ENCODE measurements at regions not wholly inside any gene's neighbourhood (a gene's known extent, or its start where the extent isn't known, plus 50 kb on each side); places are given as distances from the start of the nearest gene placed in this dataset.

DNA sequence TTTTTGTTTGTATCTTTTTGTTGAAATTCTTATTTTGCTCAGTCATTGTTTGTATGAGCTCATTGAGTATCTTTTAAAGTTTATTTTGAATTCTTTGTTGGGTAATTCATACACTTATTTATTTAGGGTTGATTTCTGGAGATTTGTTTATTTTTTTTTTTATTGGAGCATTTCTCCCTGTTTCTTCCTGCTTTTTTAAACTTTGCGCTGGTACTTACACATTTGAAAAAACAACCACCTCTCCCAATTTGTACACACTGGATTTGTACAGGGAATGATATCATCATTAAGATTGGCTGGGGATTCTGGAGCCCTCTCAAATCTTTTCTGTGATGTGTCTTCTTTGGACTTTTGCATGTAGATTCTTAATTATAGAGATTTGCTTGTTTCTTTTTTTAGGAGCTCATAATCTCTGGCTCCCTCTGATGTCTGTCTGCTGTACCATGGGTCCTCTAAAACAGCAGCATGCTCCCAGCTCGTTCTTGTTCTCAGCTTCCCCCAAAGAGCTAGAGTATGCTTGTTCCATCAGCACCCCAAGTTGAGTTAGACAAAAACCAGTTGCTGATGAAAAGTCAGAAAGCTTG lies 310.7 kb downstream of the DUSP10 start:
- no peak for DNase-seq (ENCODE audit: low read depth in 2 of 2)

DNA sequence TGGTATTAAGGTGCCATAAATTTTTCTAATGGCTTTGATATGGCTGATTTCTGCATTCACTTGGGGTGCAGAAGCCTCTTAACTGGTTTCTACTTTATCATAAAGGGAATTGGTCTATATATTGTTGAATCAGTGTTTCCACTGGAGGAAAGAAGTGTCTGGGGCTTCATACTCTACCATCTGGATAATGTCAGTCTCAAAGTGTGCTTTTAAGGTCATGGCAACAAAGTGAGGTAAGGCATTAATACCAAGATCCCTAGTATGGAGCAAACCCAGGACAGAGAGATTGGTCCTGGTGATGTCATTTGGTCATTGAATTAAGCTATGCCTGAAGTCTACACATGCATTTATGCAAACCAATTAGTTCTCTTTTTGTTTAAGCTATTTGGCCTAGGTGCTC lies 309.9 kb downstream of the DUSP10 start:
- no peak for DNase-seq (ENCODE audit: low read depth in 2 of 2)

DNA sequence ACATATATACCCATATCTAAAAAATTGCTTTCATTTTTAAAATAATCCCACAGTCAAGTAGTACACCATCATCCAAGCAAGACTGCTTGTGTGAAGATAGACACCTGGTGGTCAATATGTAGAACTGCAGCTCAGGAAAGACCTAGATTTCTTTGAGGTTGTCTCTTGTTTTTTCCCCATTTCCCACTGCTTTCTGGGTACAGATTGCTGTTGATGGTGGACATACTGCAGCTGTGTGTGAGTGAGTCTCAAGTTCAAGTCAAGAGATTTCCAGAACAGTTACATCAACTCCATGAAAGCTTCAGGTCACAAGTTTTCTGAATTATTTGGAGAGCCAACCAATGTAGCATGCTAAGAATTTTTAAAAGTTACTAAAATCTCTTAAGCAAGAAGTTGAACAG lies 306.4 kb downstream of the DUSP10 start:
- DNase-seq (ENCODE audit: low read depth in 2 of 2) = no peak

DNA sequence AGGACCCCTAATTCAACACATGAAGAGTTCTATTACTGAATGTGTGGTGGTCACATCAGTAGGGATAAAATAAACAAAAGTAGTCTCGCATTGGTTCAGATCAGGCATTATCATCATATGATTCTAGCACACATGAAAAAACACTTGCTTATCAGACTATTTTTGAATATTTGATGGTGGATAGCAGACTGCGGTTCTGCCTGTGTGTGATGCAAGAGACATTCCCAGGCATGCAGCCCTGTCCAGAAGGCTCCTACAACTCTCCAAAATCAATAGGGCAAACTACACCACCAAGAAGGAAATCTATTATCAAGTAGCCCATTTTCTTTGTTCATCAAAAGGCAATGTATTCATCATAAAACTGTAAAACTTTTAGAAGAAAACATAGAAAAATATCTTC lies 304.7 kb downstream of the DUSP10 start:
- DNase-seq (ENCODE audit: low read depth in 2 of 2) = no peak

DNA sequence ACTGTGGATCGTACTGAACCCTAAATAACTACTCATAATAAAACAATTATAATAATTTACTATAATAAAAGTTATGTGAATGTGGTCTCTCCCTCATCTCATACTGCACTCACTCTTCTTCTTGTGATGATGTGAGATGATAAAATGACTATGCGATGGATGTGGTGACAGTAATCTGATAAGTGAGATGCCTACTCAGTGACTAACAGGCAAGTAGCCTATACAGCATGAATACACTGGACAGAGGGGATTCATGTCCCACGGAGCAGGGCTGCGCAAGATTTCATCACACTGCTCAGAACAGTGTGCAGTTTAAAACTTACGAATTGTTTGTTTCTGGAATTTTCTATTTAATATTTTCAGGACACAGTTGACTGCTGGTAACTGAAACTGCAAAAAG lies 304.0 kb downstream of the DUSP10 start:
- DNase-seq (ENCODE audit: low read depth in 2 of 2) = no peak

DNA sequence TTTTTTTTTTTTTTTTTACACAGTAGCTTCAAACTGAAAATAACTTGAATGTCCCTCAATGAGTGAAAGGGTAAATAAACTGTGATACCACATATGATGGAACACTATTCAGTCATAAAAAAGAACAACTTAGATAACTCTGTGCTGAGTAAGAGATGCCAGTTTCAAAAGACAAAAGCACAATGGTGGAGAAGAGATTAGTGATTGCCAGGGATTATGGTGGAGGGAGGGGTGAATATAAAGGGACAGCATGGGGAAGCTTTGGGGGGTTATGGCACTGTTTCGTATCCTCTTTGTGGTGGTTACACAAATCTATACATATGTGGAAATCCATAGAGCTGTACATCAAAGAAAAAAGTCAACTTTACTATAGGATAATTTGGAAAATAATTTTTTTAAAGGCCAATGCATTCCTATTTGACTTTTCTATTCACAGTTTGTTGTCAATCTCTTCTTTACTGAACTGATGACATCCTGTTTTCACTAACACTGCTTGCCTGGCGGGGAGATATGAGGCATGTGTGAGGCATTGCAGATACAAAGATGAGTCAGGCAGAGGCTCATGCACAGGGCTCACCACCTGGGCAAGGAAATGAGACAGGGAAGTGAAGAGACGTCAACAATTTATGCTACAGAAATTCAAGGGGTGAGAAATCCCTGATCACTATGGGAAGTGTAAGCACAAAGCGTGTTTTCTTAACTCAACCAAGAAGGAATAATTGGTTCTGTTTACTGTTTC lies 302.7 kb downstream of the DUSP10 start:
- DNase-seq (ENCODE audit: low read depth in 2 of 2) = peak; percentile 51 to 60

DNA sequence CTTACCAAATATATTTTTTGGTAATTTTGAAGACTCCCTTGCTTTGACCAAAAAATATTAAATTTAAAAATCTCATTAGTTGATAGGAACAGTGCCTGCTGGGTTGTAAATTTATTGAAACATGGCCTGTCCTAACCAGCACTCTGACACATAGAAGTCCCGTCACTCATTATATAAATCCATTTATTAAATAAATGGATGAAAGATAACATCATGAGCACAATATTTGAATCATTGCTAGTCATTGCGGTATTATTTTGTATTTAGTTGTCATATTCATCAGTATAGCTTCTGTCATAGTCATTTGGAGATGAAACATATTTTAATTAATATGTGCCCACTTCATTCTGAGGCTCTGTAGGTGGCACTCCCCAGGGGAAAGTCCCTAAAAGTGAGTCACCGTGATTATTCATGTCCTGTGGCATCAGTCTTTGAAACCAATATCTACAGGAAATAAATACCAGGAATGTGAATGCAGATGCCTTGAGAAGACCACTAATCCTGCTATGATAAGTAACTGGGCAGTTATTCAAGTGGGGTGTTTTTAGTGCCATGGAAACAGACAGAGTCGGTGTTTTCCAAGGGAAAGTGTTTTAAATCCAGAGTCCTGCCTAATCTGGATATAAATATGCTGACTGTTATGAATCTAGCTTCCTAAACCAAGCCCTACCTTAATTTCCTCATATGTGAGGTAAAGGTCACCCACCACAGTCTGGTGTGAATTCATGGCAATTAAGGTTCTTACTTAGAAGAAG lies 302.0 kb downstream of the DUSP10 start:
- peak; percentile 18 to 39 for DNase-seq (ENCODE audit: low read depth in 2 of 2)

DNA sequence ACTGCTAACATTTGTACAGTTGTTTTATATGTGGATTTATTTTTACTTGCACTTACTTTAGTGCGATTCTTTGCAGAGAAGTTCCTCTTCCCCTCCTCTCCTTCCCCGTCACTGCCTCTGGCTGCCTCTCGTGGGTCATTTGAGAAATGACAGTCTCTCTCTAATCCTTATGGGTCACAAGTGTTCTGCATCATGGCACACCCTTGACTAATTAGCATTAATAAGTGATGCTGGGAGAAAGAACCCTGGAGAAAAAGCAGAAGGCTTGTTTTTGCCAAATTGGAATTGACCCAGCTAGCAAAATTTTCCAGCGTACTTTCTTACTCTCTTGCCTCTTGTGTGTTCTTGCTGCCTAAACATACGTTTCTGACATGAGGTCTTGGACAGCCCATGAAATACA lies 301.2 kb downstream of the DUSP10 start:
- DNase-seq (ENCODE audit: low read depth in 2 of 2) = no peak

DNA sequence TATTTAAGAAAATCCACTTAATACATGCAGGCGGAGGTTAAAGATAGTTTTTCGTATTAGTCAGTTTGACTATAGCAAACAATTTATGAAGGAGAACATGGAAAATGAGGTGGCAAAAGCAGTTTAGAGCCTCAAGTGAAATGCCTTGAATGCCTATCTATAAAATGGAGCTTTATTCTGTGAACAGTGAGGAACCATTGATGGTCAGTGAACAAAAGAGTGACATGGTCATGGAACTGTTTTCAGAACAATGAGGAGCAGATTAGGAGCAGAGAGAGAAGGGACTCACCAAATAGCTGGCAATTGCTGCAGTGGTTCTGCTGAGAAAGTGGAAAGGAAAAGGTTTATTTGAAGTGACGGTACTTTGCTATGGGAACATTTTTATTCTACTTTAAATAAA lies 299.8 kb downstream of the DUSP10 start:
- DNase-seq (ENCODE audit: low read depth in 2 of 2) = no peak

DNA sequence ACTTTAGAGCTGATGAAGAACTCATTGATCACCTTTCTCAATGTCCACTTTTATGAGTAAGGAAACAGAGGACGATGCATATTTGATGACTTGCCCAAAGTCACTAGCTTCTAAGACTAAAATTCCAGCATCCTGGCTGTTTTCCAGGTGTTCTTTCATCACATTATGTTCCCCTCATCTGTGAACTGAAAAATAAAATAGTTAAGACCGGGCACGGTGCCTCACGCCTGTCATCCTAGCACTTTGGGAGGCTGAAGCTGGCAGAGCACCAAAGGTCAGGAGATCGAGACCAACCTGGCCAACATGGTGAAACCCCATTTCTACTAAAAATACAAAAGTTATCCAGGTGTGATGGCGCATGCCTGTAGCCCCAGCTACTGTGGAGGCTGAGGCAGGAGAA lies 297.5 kb downstream of the DUSP10 start:
- no peak for DNase-seq (ENCODE audit: low read depth in 2 of 2)

DNA sequence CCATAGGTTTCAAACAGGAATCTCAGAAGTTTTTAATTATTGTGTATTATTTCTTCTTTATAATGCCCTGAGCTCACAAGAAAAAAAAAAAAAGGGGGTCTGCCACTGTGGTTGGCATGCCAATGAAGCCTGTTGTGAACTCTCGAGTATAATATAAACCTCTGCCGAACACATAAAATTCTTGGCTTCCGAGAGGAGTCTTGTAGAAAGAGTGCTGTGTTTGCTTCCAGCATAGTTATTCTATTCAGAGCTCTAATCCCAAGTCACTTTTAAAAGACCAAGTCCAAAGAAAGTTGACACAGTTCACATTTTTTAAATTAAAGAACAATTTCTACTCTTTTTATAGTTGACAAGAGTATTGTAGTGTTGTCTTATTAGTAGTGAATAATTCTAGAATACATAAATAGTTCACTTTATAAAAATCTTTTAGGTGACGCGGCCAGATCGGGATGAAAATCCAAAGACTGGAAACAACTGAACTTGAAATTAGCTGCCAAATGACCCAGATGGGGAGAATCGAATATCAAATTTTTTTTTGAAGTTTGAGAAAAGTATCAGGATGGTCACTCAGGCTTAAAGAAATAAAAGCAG lies 293.2 kb downstream of the DUSP10 start:
- no peak for DNase-seq (ENCODE audit: low read depth in 2 of 2)

DNA sequence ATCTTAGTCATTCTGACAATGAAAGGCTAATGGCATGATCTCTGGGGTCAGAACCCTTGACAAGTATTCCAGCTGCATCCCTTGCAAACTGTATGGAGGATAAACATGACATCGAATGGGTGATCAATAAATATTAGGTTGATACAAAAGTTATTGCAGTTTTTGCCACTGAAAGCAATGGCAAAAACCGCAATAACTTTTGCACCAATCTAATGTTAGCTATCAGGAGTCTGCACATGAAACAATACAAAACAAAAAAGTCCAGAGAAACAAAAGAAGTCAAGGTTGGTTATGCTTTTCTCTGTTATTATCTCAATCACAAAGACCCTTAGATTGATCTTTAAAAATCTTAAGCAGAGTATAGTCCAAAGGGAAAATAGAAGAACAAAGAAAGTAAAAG lies 292.7 kb downstream of the DUSP10 start:
- no peak for DNase-seq (ENCODE audit: low read depth in 2 of 2)

DNA sequence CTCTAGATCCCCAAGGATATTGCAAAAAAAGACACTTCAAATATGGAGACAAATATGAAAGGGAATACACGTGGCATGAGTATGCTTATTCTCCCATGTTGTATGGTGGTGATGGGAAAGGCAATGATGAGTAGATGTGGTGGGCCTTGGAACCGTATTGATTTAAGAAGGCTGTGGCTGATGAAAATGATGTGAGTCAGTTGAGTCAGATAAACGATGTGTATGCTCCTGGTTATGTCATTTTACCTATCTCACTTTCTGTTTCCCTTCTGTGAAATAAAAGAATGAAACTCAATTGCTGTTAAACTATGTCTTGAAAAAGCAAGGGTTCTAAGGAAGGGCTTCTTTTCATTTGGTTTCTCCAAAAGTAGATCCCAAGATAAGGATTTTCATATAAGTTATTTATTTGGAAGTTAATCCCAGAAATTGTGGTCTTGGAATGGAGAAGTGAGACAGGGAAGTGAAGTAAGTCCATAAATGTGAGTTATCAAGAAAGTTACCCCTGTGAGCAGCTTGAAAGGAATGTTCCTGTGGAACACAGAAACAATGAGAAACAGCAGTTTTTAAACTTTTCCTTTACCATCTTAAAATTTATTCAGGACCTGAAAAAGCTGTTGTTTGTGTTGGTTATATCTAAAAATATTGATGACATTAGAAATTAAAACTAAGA lies 292.0 kb downstream of the DUSP10 start:
- DNase-seq (ENCODE audit: low read depth in 2 of 2) = no peak

DNA sequence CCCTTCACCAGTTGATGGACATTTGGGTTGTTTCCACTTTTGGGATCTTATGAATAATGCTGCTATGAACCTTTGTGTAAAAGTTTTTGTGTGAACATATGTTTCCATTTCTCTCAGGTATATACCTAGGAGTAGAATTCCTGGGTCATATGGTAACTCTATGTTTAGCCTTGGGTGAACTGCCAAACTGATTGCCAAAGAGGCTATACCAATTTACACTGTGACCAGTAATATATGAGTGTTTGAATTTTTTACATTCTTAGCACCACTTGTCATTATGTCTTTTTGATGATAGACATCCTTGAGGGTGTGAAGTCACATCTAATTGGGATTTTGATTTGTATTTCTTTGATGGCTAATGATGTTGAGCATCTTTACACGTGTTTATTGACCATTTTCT lies 290.1 kb downstream of the DUSP10 start:
- DNase-seq (ENCODE audit: low read depth in 2 of 2) = no peak

DNA sequence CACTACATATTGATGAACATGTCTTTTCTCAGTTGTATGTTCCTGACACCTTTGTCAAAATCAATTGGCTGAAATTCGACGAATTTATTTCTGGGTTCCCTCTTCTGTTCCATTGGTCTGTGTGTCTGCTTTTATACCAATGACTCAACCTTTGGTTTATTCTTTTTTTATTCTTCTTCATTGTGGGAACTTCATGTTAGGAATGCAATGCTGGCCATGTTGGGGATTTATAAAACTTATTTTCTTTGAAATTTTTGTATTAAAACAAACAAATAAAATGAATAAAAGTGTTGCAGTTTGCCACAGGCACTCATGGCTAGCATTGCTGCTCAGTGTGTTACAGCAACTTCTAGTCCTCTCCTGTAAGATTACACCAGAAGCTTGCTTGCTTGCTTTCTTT lies 287.8 kb downstream of the DUSP10 start:
- no peak for DNase-seq (ENCODE audit: low read depth in 2 of 2)

DNA sequence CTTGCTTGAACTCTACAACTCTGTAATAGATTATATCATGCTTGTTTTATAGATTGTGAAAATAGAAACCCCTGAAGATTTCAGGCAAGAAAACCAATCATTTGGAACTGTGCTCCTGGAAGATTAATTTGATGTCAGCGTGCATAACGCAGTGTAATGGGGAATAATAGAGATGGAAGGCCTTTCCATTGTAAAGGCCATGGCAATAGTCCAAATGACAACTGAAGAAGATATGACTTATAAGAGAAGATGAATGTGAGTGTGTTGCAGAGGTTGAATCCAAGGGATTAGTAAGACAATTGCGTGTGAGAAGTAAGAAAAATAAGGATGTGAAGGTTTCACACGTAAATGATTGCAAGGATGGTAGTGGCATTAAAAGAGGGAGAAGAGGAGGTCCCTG lies 285.0 kb downstream of the DUSP10 start:
- DNase-seq (ENCODE audit: low read depth in 2 of 2) = no peak

DNA sequence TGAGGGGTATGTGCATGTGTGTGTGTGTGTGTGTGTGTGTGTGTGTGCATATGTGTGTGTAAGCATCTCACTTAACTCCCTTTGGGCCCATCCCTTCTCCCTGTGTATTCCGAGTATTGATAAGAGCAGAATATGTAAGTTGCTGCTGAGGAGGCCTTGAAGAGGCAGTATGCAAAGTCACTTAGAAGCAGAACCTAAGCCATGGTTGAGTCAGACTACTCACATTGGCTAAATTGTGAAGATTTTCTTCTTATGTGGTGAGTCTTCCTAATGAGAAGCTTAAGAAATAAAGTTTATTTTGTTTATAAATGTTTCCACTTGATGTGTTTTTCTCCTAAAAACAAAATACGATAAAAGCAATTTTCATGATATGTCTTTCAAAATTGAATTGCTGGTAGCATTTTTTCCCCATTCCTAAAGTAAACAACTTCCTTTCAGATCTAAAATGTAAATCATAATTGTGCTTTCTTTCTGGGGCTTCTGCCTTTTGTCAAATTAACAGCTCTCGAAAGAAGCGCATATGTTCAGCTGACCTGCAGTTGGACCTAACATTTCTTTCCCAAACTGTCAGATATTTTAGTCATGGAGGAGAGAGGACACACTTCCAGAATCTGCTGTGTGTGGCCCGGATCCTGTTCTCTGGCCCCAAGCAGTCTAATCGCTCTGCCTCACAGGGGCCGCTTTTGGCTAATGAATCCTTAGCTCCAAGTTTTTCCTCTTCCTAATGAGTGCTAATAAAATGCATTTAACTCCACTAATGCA lies 284.0 kb downstream of the DUSP10 start:
- DNase-seq (ENCODE audit: low read depth in 2 of 2) = no peak

DNA sequence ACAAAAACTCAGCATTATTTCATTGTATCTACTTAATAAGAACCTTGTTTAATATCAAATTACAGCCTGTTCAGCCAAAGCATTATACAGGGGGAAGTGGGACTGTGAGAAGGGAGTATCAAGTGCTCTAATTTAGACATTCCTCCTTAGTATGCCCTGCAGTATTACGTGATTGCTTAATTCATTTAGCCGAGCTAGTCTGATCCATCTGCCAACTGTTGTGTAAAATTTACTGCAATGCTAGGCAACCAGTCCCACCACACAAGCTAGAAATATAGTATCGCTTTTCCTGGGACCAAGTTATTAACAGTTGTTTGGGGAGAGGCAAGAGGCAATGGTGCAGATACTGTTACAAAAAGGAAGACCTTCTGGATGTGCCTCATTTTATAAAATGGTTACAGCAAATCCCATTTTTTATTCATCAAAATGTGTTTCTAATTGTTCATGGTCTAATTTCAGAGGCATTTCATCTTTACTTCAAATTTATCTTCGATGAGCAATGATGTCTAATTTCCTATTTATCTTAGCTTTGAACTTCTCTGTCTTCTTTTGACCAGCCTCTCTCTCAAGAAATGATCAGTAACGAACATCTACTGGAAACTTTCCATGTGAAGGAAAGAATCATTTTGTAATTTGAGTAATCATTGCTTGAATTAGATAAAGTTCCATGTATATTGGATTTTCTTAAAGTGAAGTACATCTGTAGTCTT lies 283.3 kb downstream of the DUSP10 start:
- DNase-seq (ENCODE audit: low read depth in 2 of 2) = no peak

DNA sequence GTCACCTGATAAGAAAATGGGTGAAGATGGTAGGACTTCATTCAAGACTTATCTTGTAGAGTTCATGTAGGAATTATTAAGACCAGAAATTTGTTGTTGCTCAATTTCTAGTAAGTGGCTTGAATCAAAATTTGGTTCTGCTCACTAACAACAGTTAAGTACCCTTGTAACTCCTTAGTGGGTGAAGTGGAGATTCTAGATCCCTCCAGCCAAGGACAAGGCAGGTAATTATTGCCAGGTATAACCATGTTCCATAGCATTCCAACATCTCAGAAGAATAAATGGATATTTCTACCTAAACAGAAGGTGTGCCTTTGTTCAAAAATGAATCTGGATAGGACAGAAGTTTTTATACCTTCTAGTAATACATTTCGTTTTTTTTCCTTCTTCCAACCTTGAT lies 282.3 kb downstream of the DUSP10 start:
- no peak for DNase-seq (ENCODE audit: low read depth in 2 of 2)

DNA sequence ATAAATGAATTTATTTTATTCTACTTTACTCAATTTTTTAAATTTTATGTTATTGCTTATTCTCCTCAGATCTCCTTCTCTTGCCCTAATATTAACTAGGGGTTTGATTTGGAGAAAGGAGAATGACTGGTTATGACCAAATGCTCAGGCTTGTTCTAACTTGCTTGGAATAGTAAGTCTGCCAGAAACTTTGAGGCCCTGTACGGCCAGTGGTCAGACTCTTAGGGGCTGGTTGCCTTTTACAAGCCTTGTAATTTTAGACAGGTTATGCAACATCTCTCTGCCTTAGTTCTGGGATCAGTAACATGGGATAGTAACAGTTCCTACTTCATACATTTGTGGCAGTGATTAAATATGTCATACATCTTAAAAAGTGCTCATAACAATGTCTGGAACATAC lies 279.5 kb downstream of the DUSP10 start:
- no peak for DNase-seq (ENCODE audit: low read depth in 2 of 2)

DNA sequence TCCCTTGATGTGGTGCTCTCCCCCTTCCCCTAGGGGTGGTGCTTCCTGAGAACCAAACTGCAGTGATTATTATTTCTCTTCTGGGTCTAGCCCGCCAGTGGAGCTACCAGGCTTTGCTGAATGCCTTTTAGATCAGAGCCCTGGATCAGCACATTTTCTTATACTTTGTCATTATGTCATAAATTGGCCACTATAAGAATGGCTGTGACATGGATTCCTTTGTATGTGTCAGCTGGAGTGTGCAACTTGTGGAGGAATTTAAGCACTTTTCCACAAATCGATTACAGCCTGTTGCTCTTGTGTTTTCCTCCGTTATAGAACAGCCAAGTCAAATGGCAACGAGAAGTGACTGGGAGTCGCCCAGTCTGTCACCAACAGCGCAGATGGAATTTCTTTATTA lies 273.3 kb downstream of the DUSP10 start:
- DNase-seq (ENCODE audit: low read depth in 2 of 2) = no peak
